ENCODE measurements at regions not wholly inside any gene's neighbourhood (a gene's known extent, or its start where the extent isn't known, plus 50 kb on each side); places are given as distances from the start of the nearest gene placed in this dataset.
A peak's percentile ranks its signal among the peaks of the same experiment; 100 is the strongest.

GRCh38 chr6:129967427-129967826 lies 51.0 kb upstream of the L3MBTL3 start:
- intact Hi-C loops (cut with DNase I) = no loop called here
- DNase-seq = no peak
- ATAC-seq = no peak

- intact Hi-C loops (cut with DNase I) = no loop called here
- DNase-seq (no peak), ATAC-seq (no peak)
These were observed 52.3 kb upstream of the L3MBTL3 start for GRCh38 chr6:129966125-129966524.

GRCh38 chr6:129965096-129965495 lies 53.3 kb upstream of the L3MBTL3 start:
- ATAC-seq (no peak), DNase-seq (no peak)

GRCh38 chr6:129959358-129959930 lies 58.9 kb upstream of the L3MBTL3 start:
- no peak for DNase-seq
- no peak for ATAC-seq
- intact Hi-C loops (cut with DNase I) = no loop called here

More at GRCh38 chr6:129965096-129965495, 53.3 kb upstream of the L3MBTL3 start:
- intact Hi-C loops (cut with DNase I) = no loop called here

- ATAC-seq (no peak), DNase-seq (no peak)
- intact Hi-C loops (cut with DNase I) = no loop called here
These were observed 60.2 kb upstream of the L3MBTL3 start for GRCh38 chr6:129957941-129958898.

- no peak for ATAC-seq
- intact Hi-C loops (cut with DNase I) = no loop called here
- no peak for DNase-seq
These were observed 62.8 kb upstream of the L3MBTL3 start for GRCh38 chr6:129955584-129955983.

GRCh38 chr6:129954749-129955431 lies 63.5 kb upstream of the L3MBTL3 start:
- ATAC-seq = no peak
- intact Hi-C loops (cut with DNase I) = no loop called here
- DNase-seq = no peak

GRCh38 chr6:129947797-129948196 lies 70.6 kb upstream of the L3MBTL3 start:
- ATAC-seq (no peak), DNase-seq (no peak)
- intact Hi-C loops (cut with DNase I) = no loop called here

GRCh38 chr6:129946439-129947140 lies 71.8 kb upstream of the L3MBTL3 start:
- intact Hi-C loops (cut with DNase I) = no loop called here
- DNase-seq (no peak), ATAC-seq (no peak)

- intact Hi-C loops (cut with DNase I) = no loop called here
These were observed 74.6 kb upstream of the L3MBTL3 start for GRCh38 chr6:129943637-129944271.

GRCh38 chr6:129940454-129941195 lies 77.8 kb upstream of the L3MBTL3 start:
- intact Hi-C loops (cut with DNase I) = no loop called here
- ATAC-seq = no peak

More at GRCh38 chr6:129943637-129944271, 74.6 kb upstream of the L3MBTL3 start:
- ATAC-seq (no peak), DNase-seq (no peak)

GRCh38 chr6:129938249-129939020 lies 77.3 kb upstream of the TMEM244 start:
- intact Hi-C loops (cut with DNase I) = loop anchor here in 1 of 2 donors (5.0 kb wide), 1 partner anchor 341 kb away; no protein-coding TSS in a partner anchor
- DNase-seq (no peak), ATAC-seq (no peak)

More at GRCh38 chr6:129940454-129941195, 77.8 kb upstream of the L3MBTL3 start:
- DNase-seq = no peak

GRCh38 chr6:129936329-129937165 lies 75.4 kb upstream of the TMEM244 start:
- ATAC-seq (peak in 1 of 2 donors; percentile 56), DNase-seq (peak; percentile 36)
- intact Hi-C loops (cut with DNase I) = loop anchor here in 1 of 2 donors (5.0 kb wide), 1 partner anchor 339 kb away; no protein-coding TSS in a partner anchor

- DNase-seq = no peak
- no peak for ATAC-seq
- intact Hi-C loops (cut with DNase I) = no loop called here
These were observed 71.2 kb upstream of the TMEM244 start for GRCh38 chr6:129932321-129932720.

- DNase-seq = no peak
- no peak for ATAC-seq
- intact Hi-C loops (cut with DNase I) = no loop called here
These were observed 68.3 kb upstream of the TMEM244 start for GRCh38 chr6:129929433-129929832.

- intact Hi-C loops (cut with DNase I) = no loop called here
These were observed 62.6 kb upstream of the TMEM244 start for GRCh38 chr6:129923530-129924250.

More at GRCh38 chr6:129923530-129924250, 62.6 kb upstream of the TMEM244 start:
- ATAC-seq (no peak), DNase-seq (no peak)
